IPS-18c (cell line): ENCODE measurements at regions not wholly inside any gene's neighbourhood (a gene's known extent, or its start where the extent isn't known, plus 50 kb on each side); places are given as distances from the start of the nearest gene placed in this dataset.
A peak's percentile ranks its signal among the peaks of the same experiment; 100 is the strongest.
"Not testable (repeated sequence)": the region's sequence is repeated elsewhere in the genome, so short reads cannot be mapped to it uniquely, and the experiment has no call there.

Source experiments
- H3K4me3 ChIP-seq: 2 replicates; pipeline ENCODE4 v1.7.0; 2013; ENCODE audit warnings: low read depth, mild to moderate bottlenecking, low read length, moderate library complexity; ENCODE audit not compliant: insufficient read depth
- H3K9me3 ChIP-seq: one replicate; pipeline ENCODE4 v1.6.1; 2013; ENCODE audit warnings: mild to moderate bottlenecking, low read length, moderate library complexity; ENCODE audit not compliant: control insufficient read depth, insufficient read depth

DNA sequence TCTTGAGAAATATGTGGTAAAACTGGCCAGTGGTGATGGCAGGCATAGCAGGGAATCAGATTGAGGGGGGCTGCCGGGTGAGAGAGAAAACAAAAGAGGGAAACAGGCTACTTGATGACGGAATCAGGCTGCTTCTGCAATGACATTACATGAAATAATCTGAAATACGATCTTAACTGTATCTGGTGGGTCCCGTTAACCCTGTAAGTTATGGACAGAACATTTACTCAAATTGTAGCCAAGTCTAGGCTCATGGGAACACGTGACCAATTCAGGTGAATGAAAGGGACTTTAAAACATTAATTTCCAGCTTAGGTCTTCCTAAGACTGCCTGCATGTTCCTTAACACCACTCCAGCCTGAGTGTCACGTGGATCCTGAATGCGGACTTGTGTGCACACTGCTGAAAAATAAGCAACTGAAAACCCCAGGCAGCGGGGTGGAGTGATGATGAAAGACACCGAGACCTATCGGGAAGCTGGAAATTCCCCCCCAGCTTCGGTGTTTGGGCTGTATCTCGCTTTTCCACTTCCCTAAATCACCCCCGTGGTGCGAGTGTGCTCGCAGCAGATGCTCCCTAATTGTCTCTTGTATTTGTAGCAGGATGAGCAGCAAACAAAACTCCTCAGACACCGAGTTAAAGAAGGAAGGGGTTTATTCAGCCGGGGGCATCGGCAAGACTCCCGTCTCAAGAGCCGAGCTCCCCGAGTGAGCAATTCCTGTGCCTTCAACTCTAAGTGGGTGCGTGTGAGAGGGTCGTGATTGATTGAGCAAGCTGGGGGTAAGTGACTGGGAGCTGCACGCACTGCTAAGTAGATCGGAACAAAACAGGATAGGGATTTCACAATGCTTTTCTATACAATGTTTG lies 145.0 kb upstream of the GRK3 start:
- Histone ChIP-seq H3K4me3 (no peak overlapping the region), H3K9me3 (no peaks in the 10 kb centered on the region)

DNA sequence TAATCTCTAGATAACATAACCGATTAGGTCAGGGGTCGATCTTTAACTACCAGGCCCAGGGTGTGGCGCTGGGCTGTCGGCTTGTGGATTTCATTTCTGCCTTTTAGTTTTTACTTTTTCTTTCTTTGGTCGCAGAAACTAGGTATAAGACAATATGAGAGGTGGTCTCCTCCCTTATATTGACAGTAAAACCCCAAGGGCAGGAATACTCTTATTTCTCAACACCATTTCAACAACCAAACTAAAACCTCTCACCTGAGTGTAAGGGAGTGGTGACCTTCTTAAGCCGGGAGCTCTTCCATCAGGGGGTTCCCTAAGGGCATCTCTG lies 144.4 kb upstream of the GRK3 start:
- H3K4me3 ChIP-seq, H3K9me3 ChIP-seq: not testable (repeated sequence)

DNA sequence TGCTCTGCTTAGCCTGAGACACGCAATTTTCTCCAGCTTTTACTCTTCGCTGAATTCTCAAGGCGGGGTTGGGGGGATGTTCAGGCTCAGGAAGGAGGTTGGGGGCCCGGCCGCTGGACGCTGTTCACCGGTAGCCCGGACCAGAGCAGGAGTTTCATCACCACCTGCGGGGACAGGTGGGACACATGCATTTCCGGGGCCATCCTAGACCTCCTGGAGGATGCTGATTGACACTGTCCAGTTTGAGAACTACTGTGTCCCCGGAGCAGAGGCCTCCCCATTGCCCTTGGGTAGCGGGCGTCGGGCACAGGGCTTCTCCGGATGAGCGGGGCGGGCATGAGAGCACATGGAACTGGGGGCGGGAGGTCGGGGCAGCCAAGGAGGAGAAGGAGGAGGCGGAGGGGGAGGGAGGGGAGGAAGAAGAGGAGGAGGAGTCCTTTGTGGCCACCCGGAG lies 144.0 kb upstream of the GRK3 start:
- H3K4me3 ChIP-seq, result peak overlapping the region; percentile 53
- H3K9me3 ChIP-seq, result no peaks in the 10 kb centered on the region

DNA sequence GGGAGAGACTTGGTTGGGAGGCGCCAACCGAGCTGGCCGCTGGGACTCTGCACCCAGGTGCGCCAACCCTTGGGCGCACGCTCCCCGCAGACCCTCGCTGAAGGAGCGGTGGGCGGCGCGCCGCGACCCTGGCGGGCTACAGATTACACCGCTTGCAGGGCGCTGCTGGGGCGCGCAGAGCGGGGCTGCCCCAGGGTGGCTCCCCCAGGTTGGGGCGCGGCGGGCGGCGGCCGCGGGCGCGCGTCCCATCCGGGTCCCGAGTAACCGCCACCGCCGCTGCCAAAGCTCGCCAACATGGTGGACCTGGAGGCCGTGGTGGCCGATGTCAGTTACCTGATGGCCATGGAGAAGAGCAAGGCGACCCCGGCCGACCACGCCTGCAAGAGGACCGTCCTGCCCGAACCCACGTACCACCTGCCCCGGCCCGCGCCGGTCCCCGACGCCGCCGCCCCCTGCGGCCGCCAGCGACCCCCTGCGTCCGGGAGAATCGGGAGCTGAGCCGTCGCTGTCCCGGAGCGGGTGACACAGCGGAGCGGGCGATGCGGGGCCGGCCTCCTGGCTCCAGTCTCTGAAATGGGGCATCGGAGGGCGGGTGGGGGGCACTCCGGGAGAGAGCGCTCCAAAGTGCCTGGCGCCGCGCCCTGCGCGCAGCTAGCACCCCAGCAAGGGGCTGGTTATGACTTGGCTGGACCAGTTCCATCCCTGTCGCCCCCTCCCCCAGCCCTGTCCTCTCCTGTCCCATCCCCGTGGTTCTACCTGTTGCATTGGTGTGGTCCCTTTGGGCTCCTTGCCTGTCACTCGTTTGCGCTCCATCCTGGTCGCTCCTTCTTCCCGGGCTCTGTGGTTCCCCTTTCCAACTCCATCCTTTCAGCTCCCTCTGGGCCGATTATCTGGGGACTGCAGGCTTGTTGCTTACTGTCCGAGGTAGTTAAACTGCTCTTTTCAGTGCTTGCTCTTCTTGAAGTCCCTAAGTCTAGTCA lies 143.3 kb upstream of the GRK3 start:
- H3K9me3 ChIP-seq, result no peaks in the 10 kb centered on the region
- peak overlapping the region; percentile 53 for H3K4me3 ChIP-seq

DNA sequence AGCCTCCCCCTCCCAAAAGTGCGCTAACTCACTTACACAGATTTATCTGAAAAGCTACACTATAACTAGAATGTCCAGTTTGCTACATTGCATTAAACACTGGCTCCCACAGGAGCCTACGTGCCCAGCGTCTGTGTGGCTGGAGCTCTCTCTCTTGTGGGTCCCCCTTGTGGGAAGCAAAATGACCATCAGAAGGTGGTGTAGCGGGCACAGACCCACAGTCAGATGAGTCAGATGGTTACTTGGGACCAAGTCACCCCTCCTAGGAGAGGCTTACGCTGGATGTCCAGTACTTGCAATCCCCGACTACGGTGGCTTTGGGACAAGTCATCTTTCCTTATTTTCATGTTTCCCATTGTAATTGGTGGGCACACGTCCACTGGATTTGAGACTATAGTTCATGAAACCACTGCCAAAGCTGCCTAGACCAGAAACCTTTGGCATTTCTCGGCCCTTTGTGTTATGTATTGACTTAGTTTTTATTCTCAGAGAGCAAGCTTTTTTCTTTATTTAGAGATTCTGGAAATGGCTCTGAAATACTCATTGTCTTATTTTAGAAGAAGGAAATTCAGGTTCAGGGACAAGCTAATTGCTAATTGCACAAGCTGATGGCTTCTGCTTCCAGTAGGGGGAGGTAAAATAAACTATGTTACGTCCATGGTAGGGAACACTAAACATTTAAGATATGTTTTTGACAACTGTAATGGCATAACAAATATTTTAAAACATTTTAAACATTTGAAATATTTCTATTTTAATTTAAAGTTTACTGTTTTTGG lies 137.8 kb upstream of the GRK3 start:
- not testable (repeated sequence) for H3K4me3 ChIP-seq, H3K9me3 ChIP-seq

DNA sequence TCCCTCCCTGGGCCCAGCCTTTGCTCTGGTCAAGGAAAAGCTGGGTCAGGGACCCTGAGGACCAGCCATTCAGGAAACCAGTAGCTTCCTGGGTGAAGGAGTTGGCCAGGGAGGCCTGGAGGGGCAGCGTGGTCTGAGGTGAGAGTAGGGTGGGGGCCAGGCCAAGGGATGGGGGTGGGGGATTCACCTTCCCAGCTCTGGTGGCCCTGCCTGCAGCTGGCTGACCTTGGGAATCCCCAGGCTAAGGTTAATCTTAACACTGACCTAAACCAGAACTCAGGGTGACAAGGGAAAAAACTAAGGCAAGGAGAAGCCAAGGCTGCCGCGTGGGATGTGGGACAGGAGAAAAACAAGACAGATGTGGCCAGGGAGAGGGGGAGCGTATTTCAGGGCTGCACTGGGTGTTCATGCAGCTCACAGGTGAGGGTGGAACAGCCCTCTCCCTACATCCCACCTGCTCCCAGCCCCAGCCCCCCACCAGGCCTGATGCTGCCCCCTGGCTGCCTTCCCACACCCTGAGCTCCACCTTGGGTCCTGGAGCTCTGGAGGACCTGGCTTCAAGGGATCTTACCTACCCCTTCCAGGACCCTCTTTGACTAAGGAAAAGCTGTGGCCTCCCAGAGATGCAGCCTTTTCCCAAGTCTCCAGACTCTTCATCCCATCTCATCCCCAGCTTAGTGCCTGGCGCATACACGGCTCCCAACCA lies 132.7 kb upstream of the GRK3 start:
- H3K9me3 ChIP-seq, result not testable (repeated sequence)

DNA sequence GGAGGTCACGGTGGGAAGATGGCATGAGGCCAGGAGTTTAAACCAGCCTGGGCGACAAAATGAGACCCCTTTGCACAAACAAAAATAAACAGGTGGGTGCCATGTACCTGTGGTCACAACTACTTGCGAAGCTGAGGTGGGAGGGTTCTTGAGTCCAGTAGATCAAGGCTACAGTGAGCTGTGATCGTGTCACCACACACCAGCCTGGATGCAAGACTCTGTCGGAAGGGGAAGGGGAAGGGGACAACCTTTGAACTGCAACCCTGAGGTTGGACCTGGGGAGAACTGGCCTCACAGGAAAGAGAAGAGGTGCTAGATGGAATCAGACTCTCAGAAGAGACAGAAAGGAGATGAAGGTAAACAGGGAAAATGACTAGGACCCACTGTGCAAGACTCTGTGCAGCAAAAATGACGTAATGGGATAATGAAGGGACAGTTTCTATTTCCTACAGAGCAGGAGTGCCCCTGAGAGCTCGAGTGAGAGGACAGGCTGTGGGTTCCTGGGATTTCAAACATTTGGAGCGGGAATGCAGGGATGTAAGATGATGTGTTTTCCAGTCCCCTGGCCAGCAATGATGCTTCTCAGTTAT lies 131.0 kb upstream of the GRK3 start:
- H3K4me3 ChIP-seq, result not testable (repeated sequence)

More for the DNA sequence above, 132.7 kb upstream of the GRK3 start:
- H3K4me3 ChIP-seq, result not testable (repeated sequence)

DNA sequence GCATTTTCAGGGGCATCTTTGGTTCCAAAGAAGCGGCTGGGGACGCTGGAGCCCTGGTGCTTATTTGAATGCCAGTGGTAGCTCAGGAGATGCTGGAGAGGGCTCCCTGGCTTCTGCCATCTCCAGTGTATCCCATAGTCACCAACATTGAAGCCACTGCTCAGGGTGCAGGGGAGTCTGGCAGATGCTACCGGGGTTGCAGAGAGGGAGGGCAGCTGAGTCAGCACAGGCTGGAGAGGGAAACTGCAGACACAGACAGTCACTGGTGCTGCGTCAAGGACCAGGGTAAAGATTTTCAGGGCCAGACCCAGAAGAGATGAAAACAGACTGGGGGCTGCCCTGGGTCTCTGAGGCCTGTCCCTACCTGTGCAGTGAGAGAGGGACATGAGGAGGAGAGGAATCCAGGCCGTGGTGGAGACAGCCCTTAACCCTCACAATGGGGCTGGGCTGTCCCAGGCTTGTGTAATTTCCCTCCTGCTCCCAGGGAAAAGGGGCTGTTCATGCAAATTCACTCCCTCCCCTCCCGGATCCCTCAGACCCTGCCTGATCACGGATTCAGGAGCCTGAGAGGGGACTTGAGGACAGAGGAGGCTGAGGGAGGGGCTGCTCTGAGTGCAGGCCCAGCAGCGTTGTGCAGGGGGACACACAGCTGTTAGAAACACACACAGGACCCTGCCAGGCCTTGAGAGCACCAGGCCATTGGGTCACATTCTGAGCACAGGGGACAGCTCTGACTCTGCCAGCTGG lies 126.9 kb upstream of the GRK3 start:
- Histone ChIP-seq H3K9me3 (no peaks in the 10 kb centered on the region), H3K4me3 (no peak overlapping the region)

More for the DNA sequence above, 131.0 kb upstream of the GRK3 start:
- H3K9me3 ChIP-seq, result not testable (repeated sequence)

DNA sequence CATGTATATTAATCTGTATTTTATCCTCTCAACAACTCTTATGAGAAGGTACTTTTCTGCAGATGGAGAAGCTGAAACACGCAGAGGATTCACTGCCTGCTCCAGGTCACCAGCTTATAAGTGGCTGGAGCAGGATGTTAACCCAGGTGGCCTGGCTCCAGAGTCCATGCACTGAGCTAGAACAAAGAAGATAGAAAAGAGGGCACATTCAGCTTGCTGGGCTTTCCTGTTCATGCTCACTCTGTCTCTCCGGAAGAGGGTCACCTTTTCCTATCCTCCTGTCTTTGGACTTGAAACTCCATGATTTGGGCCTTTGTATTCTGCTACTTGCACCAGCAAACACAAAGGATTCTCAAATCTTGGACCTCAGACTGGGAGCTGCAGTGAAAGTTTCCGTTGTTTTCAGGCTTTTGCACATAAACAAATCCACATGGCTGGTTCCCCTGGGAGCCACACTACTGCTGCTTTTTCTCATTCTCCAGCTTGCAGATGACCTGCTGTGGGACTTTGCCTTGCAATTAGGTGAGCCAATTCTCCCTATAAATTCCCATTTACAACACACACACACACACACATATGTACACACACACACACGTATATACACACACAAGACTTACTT lies 117.3 kb upstream of the GRK3 start:
- Histone ChIP-seq H3K4me3 (no peak overlapping the region), H3K9me3 (no peaks in the 10 kb centered on the region)

DNA sequence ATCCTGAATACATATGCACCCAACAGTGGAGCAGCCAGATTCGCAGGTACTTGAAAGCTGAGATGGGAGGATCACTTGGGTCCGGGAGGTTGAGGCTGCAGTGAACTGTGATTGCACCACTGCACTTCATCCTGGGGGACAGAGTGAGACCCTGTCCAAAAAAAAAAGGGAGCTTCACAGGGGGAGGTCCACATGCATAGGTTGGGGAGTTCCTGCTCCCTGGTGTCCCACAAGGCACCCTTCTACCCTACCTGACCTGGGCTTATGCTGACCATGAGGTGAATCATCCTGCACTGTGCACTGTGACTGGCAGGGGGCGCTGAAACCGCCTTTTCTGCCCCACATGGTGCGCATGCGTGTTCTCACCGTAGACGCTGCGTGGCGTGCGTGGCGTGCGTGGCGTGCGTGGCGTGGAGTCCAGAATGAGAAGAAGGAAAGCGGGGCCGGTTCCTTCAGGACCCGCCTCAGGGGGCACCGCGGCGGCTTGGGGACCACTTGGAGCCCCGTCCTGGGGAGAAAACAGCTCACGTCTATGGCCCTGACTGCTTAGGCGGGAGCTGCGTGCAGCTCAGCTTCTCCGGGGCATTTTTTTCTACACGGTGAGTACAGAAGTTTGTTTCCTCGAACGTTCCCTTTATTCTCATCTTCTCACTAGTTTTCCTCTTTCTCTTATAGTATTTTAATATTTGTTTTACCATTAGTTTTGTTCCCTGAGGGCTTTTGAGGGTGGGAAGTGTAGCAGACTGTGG lies 116.6 kb upstream of the GRK3 start:
- H3K4me3 ChIP-seq, result peak overlapping the region; percentile 79
- no peaks in the 10 kb centered on the region for H3K9me3 ChIP-seq

DNA sequence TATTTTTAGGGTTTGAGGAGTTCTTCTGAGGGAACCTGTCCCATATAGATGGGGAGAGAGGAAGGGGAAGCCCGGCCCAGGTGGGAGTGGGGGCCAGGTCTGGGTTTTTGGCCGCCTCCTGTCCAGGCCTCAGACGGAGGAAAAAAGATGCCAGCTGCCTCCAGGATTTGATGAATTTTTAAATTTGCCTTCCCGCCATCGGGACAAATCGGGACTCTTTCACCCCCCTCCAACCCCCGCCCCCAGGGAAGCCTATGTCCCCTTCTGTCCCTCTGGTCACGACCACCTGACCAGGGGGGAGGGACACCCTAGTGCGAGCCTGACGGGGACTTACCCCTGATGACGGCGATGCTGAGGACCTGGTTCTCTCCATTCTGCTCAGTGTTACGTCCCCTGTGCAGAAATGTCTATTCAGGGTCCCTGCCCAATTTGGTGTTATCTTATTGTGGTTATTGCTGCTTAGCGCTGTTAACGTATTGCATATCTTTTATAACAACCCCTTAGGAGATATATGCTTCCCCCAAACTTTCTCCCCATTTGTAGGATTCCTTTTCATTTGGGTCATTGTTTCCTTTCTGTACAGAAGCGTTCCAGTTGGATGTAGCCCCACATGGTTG lies 115.9 kb upstream of the GRK3 start:
- H3K4me3 ChIP-seq, result peak overlapping the region; percentile 79
- H3K9me3 ChIP-seq, result no peaks in the 10 kb centered on the region

DNA sequence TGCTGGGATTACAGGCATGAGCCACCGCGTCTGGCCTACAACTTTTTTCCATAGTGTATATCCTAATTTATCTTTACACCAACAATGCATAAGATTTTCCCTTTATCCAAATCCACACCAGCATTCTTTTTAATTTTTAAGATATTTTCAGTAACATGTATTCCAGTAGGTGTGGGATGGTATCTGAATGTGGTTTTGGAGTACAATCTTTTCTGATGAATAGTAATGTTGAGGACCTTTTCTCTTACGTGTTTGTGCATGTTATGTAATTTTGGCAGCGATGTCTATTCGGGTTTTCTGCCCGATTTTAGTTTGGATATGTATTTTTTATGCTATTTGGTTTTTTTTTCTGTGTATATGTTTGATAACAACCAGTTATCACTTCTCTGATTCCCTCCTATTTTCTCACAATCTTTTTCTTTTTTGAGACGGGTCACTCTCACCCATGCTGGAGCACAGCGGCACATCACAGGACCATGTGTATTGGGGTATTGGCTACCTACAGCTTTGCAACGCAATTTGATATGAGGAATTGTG lies 114.6 kb upstream of the GRK3 start:
- Histone ChIP-seq H3K4me3 (no peak overlapping the region), H3K9me3 (no peaks in the 10 kb centered on the region)

DNA sequence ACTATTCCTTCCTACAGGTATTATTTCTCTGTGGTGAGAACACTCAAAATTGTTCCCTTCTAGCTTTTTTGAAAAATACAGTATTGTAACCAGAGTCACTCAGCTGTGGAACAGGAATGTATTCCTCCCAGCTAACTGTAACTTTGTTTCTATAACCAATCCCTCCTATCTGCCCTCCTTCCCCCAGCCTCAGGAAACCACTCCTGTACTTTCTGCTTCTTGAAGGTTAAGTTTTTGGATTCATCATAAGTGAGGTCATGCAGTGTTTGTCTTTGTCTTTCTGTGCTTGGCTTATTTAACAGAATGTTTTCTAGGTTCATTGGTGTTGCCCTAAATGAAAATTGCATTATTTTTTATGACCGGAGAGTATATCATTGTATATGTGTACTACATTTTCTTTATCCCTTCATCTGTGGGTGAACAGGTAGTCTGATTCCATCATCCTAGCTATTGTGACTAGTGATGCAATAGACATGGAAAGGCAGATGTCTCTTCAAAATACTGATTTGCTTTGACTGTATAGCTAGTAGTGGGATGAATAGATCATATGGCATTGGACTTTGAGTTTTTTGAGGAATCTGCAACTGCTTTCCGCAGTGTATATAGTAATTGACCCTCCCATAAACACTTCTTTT lies 112.9 kb upstream of the GRK3 start:
- H3K4me3 ChIP-seq, result no peak overlapping the region
- no peaks in the 10 kb centered on the region for H3K9me3 ChIP-seq

DNA sequence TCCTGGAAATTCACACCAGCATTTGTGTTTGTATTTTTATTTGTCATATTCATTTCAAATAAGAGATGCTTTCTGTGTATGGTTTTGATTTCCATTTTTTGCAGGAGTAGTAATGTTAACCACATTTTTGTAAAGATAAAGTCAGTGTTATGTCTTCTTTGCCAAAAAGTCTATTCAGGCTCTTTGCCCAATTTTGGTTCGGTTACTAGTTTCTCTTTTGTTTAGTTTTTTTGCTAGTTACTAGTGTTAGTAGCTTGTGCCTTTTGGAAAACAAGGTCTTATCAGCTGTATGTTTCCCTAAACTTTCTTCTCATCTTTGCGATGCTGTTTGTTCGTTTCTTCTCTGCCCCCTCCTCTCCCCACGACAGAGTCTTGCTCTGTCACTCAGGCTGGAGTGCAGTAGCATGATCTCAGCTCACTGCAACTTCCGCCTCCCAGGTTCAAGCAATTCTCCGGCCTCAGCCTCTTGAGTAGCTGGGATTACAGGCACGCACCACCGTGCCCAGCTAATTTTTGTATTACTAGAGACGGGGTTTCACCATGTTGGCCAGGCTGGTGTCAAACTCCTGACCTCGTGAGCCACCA lies 112.3 kb upstream of the GRK3 start:
- Histone ChIP-seq H3K9me3 (no peaks in the 10 kb centered on the region), H3K4me3 (no peak overlapping the region)
